GM12872 (cell line): ENCODE measurements at regions not wholly inside any gene's neighbourhood (a gene's known extent, or its start where the extent isn't known, plus 50 kb on each side); places are given as distances from the start of the nearest gene placed in this dataset.

Experiments used
- CTCF ChIP-seq: IDR thresholded peaks from 3 replicates; pipeline ENCODE4 v1.5.1; 2011; ENCODE audit warnings: low read depth, mild to moderate bottlenecking, low read length, moderate library complexity; ENCODE audit not compliant: insufficient read depth

DNA sequence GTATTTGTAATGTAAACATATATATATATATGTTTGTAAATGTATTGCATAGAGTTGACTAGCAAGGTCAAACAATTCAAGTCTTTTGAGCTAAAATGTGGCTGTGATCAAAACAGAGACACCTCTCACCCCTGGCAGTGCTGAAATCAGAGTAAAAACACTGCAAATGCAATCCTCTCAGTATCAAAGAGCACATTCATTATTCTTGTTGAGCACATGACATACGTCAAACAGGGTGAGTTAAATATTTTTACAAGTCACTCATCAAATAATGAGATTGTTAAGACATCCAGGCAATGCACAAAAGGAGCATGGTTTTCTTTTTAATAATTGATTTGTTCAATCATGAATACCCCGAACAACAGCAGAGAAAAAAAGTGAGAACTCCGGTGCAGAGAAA lies 114.1 kb upstream of the KCNIP4 start:
- no peak for TF ChIP-seq CTCF

- no peak for TF ChIP-seq CTCF
Observed at GRCh38 chr4:22055954-22056353, 107.4 kb upstream of the KCNIP4 start.

GRCh38 chr4:22052076-22052475 lies 103.5 kb upstream of the KCNIP4 start:
- TF ChIP-seq CTCF, result no peak

- TF ChIP-seq CTCF, result no peak
Observed at GRCh38 chr4:22048323-22048722, 99.8 kb upstream of the KCNIP4 start.

DNA sequence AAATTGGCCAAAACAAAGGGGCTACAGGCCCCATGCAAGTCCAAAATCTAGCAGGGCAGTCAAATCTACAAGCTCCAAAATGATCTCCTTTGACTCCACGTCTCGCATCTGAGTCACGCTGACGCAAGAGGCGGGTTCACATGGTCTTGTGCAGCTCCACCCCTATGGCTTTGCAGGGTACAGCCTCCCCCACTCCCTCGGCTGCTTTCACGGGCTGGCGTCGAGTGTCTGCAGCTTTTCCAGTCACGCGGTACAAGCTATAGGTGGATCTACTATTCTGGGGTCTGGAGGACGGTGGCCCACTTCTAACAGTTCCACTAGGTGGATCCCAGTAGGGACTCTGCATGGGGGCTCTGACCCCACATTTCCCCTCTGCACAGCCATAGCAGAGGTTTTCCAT lies 99.2 kb upstream of the KCNIP4 start:
- no peak for TF ChIP-seq CTCF

- no peak for TF ChIP-seq CTCF
Observed at GRCh38 chr4:22045051-22045630, 96.6 kb upstream of the KCNIP4 start.

DNA sequence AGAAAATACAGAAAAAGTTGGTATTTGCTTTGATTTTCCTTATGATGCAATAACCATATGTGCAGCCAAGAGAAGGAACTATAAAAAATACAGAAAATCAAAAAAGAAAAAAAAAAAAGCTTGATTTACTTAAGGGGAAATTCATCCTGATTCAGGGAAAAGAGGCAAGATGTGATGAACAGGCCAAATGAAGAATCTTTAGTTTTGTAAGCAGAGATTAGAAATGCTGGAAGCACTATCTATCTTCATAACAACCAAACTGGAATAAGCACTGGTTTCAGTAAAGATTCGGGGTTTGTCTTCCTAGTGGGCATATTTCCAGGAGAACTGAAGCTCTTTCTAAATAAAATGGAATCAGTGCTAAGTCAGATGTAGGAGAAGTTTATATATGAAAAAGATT lies 82.9 kb upstream of the KCNIP4 start:
- no peak for TF ChIP-seq CTCF
